Activated CD8-positive, alpha-beta T cell treated with anti-CD3 and anti-CD28 coated beads for 36 hours (primary cell): ENCODE measurements at regions not wholly inside any gene's neighbourhood (a gene's known extent, or its start where the extent isn't known, plus 50 kb on each side); places are given as distances from the start of the nearest gene placed in this dataset.

Experiments used
- ATAC-seq: fragments of 200-7000 bp; cut with Tn5 transposase; one replicate; pipeline ENCODE4 v1.10.0; 2021; ENCODE audit warnings: mild to moderate bottlenecking, moderate library complexity
- CTCF ChIA-PET: fragments of 350-600 bp; sonication (Branson Sonifier 250); formaldehyde crosslinking; loops from one replicate; lab custom pipeline; 2021; ENCODE audit warnings: antibody characterized with exemption; lab: Charles Lee
- POLR2A ChIA-PET: fragments of 350-600 bp; sonication (Branson Sonifier 250); formaldehyde crosslinking; loops from one replicate; lab custom pipeline; 2021; ENCODE audit warnings: antibody characterized with exemption; lab: Charles Lee
- DNase-seq: peaks from one replicate; pipeline ENCODE4 v3.0.0-alpha.2; 2020
- H3K27ac Mint-ChIP-seq: one replicate; pipeline ENCODE4 v1.8.0; 2021; ENCODE audit warnings: mild to moderate bottlenecking, mixed read lengths
- H3K27me3 Mint-ChIP-seq: one replicate; pipeline ENCODE4 v1.8.0; 2021; ENCODE audit warnings: mixed read lengths
- H3K36me3 Mint-ChIP-seq: one replicate; pipeline ENCODE4 v1.8.0; 2021; ENCODE audit warnings: low read depth, mixed read lengths
- H3K4me1 Mint-ChIP-seq: one replicate; pipeline ENCODE4 v1.8.0; 2021; ENCODE audit warnings: low read depth, mixed read lengths
- H3K4me3 Mint-ChIP-seq: one replicate; pipeline ENCODE4 v1.8.0; 2021; ENCODE audit warnings: mild to moderate bottlenecking, moderate library complexity, mixed read lengths
- H3K9me3 Mint-ChIP-seq: one replicate; pipeline ENCODE4 v1.8.0; 2021; ENCODE audit warnings: mixed read lengths
- CTCF ChIP-seq: fragments of 200-600 bp; IDR thresholded peaks from one replicate; pipeline ENCODE4 v1.8.0; 2022; ENCODE audit warnings: antibody characterized with exemption, mild to moderate bottlenecking
- intact Hi-C: fragments of 100-400 bp; cut with micrococcal nuclease; formaldehyde crosslinking; loops from one replicate; pipeline ENCODE4 v1.10.0; 2022

- ATAC-seq = no peak
- TF ChIP-seq CTCF = no peak
- Mint-ChIP-seq H3K27ac (no peak overlapping the region), H3K36me3 (no peaks in the 10 kb centered on the region), H3K4me1 (peaks cover 13% of the 10 kb centered on the region), H3K27me3 (no peaks in the 10 kb centered on the region), H3K9me3 (no peaks in the 10 kb centered on the region), H3K4me3 (no peak overlapping the region)
- intact Hi-C loops = no loop called here
- no peak for DNase-seq
- ChIA-PET CTCF (interaction anchor here (0.8 to 1.5 kb wide), 2 partner anchors 24 to 229 kb away, joined by 3 to 4 read pairs; no protein-coding TSS in a partner anchor), POLR2A (interaction anchor here (0.6 kb wide), 1 partner anchor 174 kb away, joined by 3 read pairs; no protein-coding TSS in a partner anchor)
Measured at GRCh38 chr13:30359991-30360390, 52.6 kb upstream of the KATNAL1 start.

- Mint-ChIP-seq H3K9me3 (no peaks in the 10 kb centered on the region), H3K4me1 (peaks cover 9% of the 10 kb centered on the region), H3K27ac (no peak overlapping the region), H3K4me3 (no peak overlapping the region), H3K27me3 (no peaks in the 10 kb centered on the region), H3K36me3 (no peaks in the 10 kb centered on the region)
- intact Hi-C loops = no loop called here
- POLR2A ChIA-PET = interaction anchor here (0.6 kb wide), 1 partner anchor 174 kb away, joined by 3 read pairs; no protein-coding TSS in a partner anchor
- DNase-seq = no peak
- ATAC-seq = no peak
- CTCF ChIA-PET = interaction anchor here (0.8 to 1.5 kb wide), 2 partner anchors 25 to 229 kb away, joined by 3 to 4 read pairs; no protein-coding TSS in a partner anchor
- no peak for TF ChIP-seq CTCF
Measured at GRCh38 chr13:30360586-30360985, 53.2 kb upstream of the KATNAL1 start.

GRCh38 chr13:30362005-30362788 is 54.8 kb upstream of the KATNAL1 start:
- POLR2A ChIA-PET = interaction anchor here (1.3 kb wide), 2 partner anchors 8 to 11 kb away, joined by 3 read pairs; no protein-coding TSS in a partner anchor
- intact Hi-C loops = no loop called here
- CTCF ChIA-PET = interaction anchor here (0.6 kb wide), 1 partner anchor 110 kb away, joined by 3 read pairs; no protein-coding TSS in a partner anchor
- no peak for TF ChIP-seq CTCF
- no peak overlapping the region for H3K27ac Mint-ChIP-seq
- DNase-seq = no peak
- no peaks in the 10 kb centered on the region for H3K36me3 Mint-ChIP-seq
- peaks cover 5% of the 10 kb centered on the region for H3K4me1 Mint-ChIP-seq
- no peak for ATAC-seq
- H3K27me3 Mint-ChIP-seq = no peaks in the 10 kb centered on the region
- H3K4me3 Mint-ChIP-seq = no peak overlapping the region
- no peaks in the 10 kb centered on the region for H3K9me3 Mint-ChIP-seq

- intact Hi-C loops = no loop called here
- Mint-ChIP-seq H3K27me3 (no peaks in the 10 kb centered on the region), H3K9me3 (no peaks in the 10 kb centered on the region), H3K4me3 (no peak overlapping the region), H3K36me3 (no peaks in the 10 kb centered on the region), H3K4me1 (peaks cover 5% of the 10 kb centered on the region), H3K27ac (no peak overlapping the region)
- ATAC-seq (no peak), DNase-seq (no peak)
- CTCF ChIA-PET = interaction anchor here (0.6 kb wide), 1 partner anchor 110 kb away, joined by 3 read pairs; no protein-coding TSS in a partner anchor
- POLR2A ChIA-PET = interaction anchor here (1.3 kb wide), 2 partner anchors 9 to 11 kb away, joined by 3 read pairs; no protein-coding TSS in a partner anchor
- no peak for TF ChIP-seq CTCF
Measured at GRCh38 chr13:30362869-30363268, 55.5 kb upstream of the KATNAL1 start.

- Mint-ChIP-seq H3K4me1 (peaks cover 8% of the 10 kb centered on the region), H3K4me3 (no peak overlapping the region), H3K27me3 (no peaks in the 10 kb centered on the region), H3K9me3 (no peaks in the 10 kb centered on the region), H3K36me3 (no peaks in the 10 kb centered on the region), H3K27ac (no peak overlapping the region)
- ChIA-PET CTCF (no interaction called here), POLR2A (interaction anchor here (1.1 kb wide), 1 partner anchor 13 kb away, joined by 3 read pairs; no protein-coding TSS in a partner anchor)
- intact Hi-C loops = no loop called here
- ATAC-seq (no peak), DNase-seq (no peak)
- TF ChIP-seq CTCF = no peak
Measured at GRCh38 chr13:30363725-30364124, 56.4 kb upstream of the KATNAL1 start.
